Natural killer cell (primary cell): ENCODE measurements at regions not wholly inside any gene's neighbourhood (a gene's known extent, or its start where the extent isn't known, plus 50 kb on each side); places are given as distances from the start of the nearest gene placed in this dataset.

ENCODE experiments used
- ATAC-seq, 3 donors: fragments of 150-1000 bp in 2 of 3; fragments of 200-7000 bp in 1 of 3; cut with Tn5 transposase; 1 replicate in 1 of 3; 2 replicates in 2 of 3; pipeline ENCODE4 v1.10.0; 2021; ENCODE audit warnings: mild to moderate bottlenecking in 2 of 3, moderate library complexity in 2 of 3
- DNase-seq, 2 donors: peaks; one replicate each; pipeline versions ENCODE4 v3.0.0 to v3.0.0-alpha.2; 2013 to 2021; ENCODE audit warnings: mixed read lengths in 1 of 2
- H3K27ac ChIP-seq: one replicate; pipeline ENCODE4 v1.5.1; 2013; ENCODE audit warnings: mild to moderate bottlenecking, low read length
- H3K27me3 ChIP-seq: one replicate; pipeline ENCODE4 v1.6.1; 2013; ENCODE audit warnings: low read length; ENCODE audit not compliant: control insufficient read depth, insufficient read depth
- H3K36me3 ChIP-seq: one replicate; pipeline ENCODE4 v1.6.1; 2013; ENCODE audit warnings: low read length; ENCODE audit not compliant: control insufficient read depth, insufficient read depth
- H3K4me1 ChIP-seq: one replicate; pipeline ENCODE4 v1.6.1; 2013; ENCODE audit warnings: low read length; ENCODE audit not compliant: control insufficient read depth, insufficient read depth
- H3K4me3 ChIP-seq: one replicate; pipeline ENCODE4 v1.5.1; 2013; ENCODE audit warnings: low read length
- H3K9me3 ChIP-seq: one replicate; pipeline ENCODE4 v1.6.1; 2013; ENCODE audit warnings: low read length; ENCODE audit not compliant: control insufficient read depth, insufficient read depth
- H3K27ac Mint-ChIP-seq, 2 donors: one replicate each; pipeline ENCODE4 v1.8.0; 2022; ENCODE audit warnings: mild to moderate bottlenecking in 2 of 2, mixed read lengths in 2 of 2, moderate library complexity in 1 of 2
- H3K27me3 Mint-ChIP-seq, 2 donors: one replicate each; pipeline ENCODE4 v1.8.0; 2022; ENCODE audit warnings: low read depth in 2 of 2, mixed read lengths in 2 of 2
- H3K36me3 Mint-ChIP-seq: one replicate; pipeline ENCODE4 v1.8.0; 2022; ENCODE audit warnings: mixed read lengths
- H3K4me1 Mint-ChIP-seq, 2 donors: one replicate each; pipeline ENCODE4 v1.8.0; 2022; ENCODE audit warnings: mixed read lengths in 2 of 2
- H3K4me3 Mint-ChIP-seq: one replicate; pipeline ENCODE4 v1.8.0; 2022; ENCODE audit warnings: mild to moderate bottlenecking, moderate library complexity, mixed read lengths
- H3K9me3 Mint-ChIP-seq, 2 donors: one replicate each; pipeline ENCODE4 v1.8.0; 2022; ENCODE audit warnings: mixed read lengths in 2 of 2
- WGBS: methylation state at CpG from one replicate; pipeline ENCODE4 v1.1.7; 2013; ENCODE audit warnings: missing lambda C conversion rate; ENCODE audit not compliant: insufficient coverage; 5-methylcytosine and 5-hydroxymethylcytosine counted together
- intact Hi-C: fragments of 100-400 bp; cut with micrococcal nuclease; formaldehyde crosslinking; loops from one replicate; pipeline ENCODE4 v1.14.2; 2022
- TF ChIP-seq, protein P1 (sequence below): fragments of 200-600 bp; IDR thresholded peaks from one replicate; pipeline ENCODE4 v1.8.0; 2022; ENCODE audit warnings: antibody characterized with exemption

DNA sequence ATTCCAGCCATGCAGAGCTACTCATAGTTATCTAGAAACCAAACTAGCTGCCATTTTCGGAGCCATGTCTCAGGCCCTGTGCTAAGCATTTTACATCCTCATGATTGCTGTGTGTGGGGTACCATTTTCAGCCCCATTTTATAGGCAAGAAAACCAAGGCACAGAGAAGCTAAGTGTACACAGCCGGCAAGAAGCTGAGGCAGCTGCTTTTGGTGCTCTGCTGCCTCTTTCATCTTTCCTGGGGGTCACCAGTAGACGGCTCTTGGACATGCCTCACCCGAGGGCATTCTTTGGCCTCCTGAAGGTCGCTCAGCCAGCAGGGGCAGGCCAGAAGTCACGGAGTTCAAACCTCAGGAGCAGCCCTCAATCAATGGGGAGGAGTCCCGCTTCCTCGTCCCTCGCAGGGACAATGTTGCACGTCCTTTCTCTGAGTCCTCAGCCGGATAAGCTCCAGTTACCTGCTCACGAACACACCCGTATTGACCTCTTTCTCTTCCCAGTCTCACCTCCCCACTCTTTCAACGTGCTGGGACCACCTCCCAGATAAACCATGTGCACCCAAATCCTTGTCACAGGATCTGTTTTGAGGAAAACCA lies 82.6 kb upstream of the BLCAP start:
- Mint-ChIP-seq H3K4me1 (no peaks in the 10 kb centered on the region), H3K36me3 (no peaks in the 10 kb centered on the region), H3K4me3 (no peak overlapping the region), H3K27ac (no peak overlapping the region), H3K9me3 (no peaks in the 10 kb centered on the region), H3K27me3 (peaks cover 0 to 9% of the 10 kb centered on the region in 2 donors)
- Histone ChIP-seq H3K4me3 (no peak overlapping the region), H3K9me3 (no peaks in the 10 kb centered on the region), H3K36me3 (no peaks in the 10 kb centered on the region), H3K4me1 (no peaks in the 10 kb centered on the region), H3K27ac (no peak overlapping the region), H3K27me3 (no peaks in the 10 kb centered on the region)
- DNase-seq (no peak), ATAC-seq (no peak)
- intact Hi-C loops: no loop called here
- WGBS: 79% methylated on average over 14 of the region's 14 CpGs
- TF ChIP-seq, protein P1, sequence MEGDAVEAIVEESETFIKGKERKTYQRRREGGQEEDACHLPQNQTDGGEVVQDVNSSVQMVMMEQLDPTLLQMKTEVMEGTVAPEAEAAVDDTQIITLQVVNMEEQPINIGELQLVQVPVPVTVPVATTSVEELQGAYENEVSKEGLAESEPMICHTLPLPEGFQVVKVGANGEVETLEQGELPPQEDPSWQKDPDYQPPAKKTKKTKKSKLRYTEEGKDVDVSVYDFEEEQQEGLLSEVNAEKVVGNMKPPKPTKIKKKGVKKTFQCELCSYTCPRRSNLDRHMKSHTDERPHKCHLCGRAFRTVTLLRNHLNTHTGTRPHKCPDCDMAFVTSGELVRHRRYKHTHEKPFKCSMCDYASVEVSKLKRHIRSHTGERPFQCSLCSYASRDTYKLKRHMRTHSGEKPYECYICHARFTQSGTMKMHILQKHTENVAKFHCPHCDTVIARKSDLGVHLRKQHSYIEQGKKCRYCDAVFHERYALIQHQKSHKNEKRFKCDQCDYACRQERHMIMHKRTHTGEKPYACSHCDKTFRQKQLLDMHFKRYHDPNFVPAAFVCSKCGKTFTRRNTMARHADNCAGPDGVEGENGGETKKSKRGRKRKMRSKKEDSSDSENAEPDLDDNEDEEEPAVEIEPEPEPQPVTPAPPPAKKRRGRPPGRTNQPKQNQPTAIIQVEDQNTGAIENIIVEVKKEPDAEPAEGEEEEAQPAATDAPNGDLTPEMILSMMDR: no peak

DNA sequence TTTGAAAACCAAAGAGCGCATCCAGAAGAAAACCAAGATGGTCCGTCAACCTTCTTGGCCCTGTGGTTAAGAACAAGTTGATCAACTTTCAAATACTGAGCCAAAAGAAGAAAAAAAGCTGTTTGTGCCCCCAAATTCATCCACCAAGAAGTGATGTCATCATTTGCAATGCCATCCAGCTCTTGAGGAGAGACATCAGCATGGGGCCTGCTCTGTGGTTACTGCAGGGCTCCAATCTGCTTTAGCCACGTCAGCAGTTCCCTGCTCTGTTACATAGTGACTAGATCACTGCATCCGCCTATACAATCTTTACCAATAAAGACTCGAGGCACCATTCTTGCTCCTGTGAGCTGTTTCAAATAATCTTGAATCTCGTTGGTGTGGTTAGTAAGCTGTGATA lies 75.0 kb upstream of the BLCAP start:
- H3K27ac Mint-ChIP-seq: no peak overlapping the region
- Histone ChIP-seq H3K36me3 (no peaks in the 10 kb centered on the region), H3K27me3 (no peaks in the 10 kb centered on the region), H3K4me3 (no peak overlapping the region), H3K4me1 (no peaks in the 10 kb centered on the region), H3K9me3 (no peaks in the 10 kb centered on the region), H3K27ac (no peak overlapping the region)
- ATAC-seq (no peak), DNase-seq (no peak)
- H3K4me1 Mint-ChIP-seq: no peaks in the 10 kb centered on the region
- intact Hi-C loops: no loop called here
- no peaks in the 10 kb centered on the region for H3K9me3 Mint-ChIP-seq
- no peaks in the 10 kb centered on the region for H3K36me3 Mint-ChIP-seq
- H3K4me3 Mint-ChIP-seq: no peak overlapping the region
- TF ChIP-seq, protein P1: no peak
- peaks cover 15 to 44% of the 10 kb centered on the region in 2 donors for H3K27me3 Mint-ChIP-seq
- 72% methylated on average over 5 of the region's 6 CpGs for WGBS

DNA sequence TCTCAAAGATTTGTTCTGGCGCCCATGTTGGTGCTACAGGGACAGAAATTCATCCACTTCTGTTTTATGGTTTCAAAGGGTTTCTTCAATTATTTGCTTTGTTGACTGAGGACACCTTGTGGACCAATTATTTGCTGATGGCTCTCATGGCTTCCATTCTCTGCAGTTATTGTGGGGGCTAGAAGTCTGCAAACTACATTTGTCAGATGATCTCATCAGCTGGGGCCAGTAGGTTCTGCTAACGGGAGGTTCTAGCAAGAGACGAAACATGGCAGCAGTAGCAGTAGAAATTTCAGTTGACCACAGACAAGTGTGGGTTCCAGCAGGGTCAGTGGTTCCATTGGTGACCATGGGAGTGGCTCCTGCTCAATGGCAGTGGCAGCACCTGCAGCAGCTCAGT lies 72.8 kb upstream of the BLCAP start:
- Mint-ChIP-seq H3K9me3 (no peaks in the 10 kb centered on the region), H3K27me3 (peaks cover 15 to 49% of the 10 kb centered on the region in 2 donors), H3K4me1 (no peaks in the 10 kb centered on the region), H3K27ac (no peak overlapping the region), H3K36me3 (no peaks in the 10 kb centered on the region), H3K4me3 (no peak overlapping the region)
- Histone ChIP-seq H3K36me3 (no peaks in the 10 kb centered on the region), H3K4me3 (no peak overlapping the region), H3K27ac (no peak overlapping the region), H3K9me3 (no peaks in the 10 kb centered on the region), H3K27me3 (peaks cover 3% of the 10 kb centered on the region), H3K4me1 (no peaks in the 10 kb centered on the region)
- intact Hi-C loops: no loop called here
- 68% methylated on average over 3 of the region's 3 CpGs for WGBS
- TF ChIP-seq, protein P1: no peak
- DNase-seq (no peak), ATAC-seq (no peak)
